ENCODE measurements at regions not wholly inside any gene's neighbourhood (a gene's known extent, or its start where the extent isn't known, plus 50 kb on each side); places are given as distances from the start of the nearest gene placed in this dataset.

DNA sequence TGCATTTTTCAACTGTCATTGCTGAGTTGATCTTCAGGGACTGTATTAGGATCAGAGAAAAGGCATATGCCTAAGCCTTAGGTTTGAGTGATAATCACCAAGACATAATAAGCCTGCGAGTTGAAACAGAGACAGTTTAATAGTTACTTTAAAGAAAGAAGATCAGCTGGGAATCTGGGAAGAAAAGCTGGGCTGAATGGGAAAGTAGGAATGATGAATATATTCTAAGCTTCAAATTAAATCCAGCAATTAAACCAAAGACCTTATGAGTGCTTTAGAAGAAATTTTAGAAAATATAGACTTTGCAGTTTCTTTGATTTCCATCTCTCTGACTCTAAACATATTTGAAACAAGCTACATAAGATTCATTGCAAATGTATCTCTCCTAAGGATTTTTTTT, 222.3 kb downstream of the ENC1 start:
- intact Hi-C loops (cut with DNase I) = no loop called here
- DNase-seq = no peak
- ATAC-seq (ENCODE audit: poor library complexity) = no peak

- intact Hi-C loops (cut with DNase I) = no loop called here
- DNase-seq (no peak), ATAC-seq (ENCODE audit: poor library complexity) (no peak)
Measured at GRCh38 chr5:74415695-74416102, 224.8 kb downstream of the ENC1 start.

DNA sequence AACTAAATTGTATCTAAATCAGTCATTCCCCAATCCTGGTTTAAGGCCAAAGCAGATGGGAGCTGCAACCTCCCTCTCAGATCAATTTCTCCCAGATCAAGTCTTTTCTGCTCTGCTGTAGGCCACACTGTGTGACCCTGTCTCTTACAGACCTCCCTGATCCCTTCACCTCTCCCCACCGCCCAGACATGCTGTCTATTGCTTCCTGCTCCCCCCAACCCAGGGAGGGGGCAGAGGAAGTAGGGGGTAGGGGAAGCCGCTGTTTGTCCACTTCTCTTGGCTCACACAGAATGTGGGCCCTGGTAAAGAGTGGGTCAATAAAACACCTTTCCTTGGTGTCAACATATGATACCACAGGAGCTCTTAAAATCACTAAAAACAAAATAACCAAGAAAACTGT, 226.3 kb downstream of the ENC1 start:
- no peak for ATAC-seq (ENCODE audit: poor library complexity)
- no peak for DNase-seq
- intact Hi-C loops (cut with DNase I) = no loop called here

DNA sequence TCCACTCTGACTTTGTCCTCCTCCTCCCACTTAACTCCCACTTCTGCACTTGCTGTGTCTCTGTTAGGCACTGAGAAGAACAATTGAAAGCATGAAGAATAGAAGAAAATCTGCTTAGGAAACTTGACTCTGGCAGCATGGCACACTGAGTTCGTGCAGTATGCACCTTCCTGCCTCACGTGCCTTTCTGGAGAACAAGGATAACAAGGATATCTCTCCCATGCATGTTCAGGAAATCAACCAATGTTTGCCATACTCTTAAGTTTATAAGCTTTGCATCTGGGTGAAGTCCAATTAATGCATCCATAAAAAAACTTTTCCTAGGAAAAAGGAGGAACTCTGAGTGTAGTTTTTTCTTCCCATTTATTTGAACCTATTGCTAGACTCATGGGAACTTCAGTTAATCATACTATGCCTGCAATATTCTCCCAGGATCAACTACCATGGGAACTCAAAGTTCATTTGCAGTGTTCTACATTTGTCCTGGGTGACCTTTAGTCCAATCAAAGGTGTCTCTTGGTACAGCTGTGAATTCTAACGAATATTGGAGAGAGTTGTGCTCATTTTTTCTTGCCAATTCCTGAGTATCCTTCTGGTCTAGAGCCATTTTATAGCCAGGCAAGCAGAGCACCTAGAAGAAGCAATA, 227.0 kb downstream of the ENC1 start:
- DNase-seq (no peak), ATAC-seq (ENCODE audit: poor library complexity) (no peak)
- intact Hi-C loops (cut with DNase I) = no loop called here

DNA sequence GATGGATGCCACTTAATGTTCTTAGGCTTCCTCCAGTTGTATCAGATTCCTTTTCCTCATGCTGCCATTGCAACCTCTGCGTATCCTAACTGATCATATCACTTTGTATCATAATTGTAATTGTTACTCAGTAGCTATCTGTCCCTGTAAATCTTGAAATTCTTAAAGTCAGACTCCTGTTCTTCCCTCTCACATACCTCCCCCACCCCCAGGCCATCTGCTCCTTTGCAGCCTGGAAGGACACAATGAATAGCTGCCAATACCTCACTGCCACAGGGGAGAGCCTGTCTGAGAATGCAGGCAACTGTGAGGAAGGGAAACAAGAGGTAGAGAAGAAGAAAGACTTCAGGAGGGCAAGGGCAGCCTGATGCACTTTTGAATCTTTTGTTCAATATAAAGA, 228.5 kb downstream of the ENC1 start:
- no peak for ATAC-seq (ENCODE audit: poor library complexity)
- DNase-seq = no peak
- intact Hi-C loops (cut with DNase I) = no loop called here

DNA sequence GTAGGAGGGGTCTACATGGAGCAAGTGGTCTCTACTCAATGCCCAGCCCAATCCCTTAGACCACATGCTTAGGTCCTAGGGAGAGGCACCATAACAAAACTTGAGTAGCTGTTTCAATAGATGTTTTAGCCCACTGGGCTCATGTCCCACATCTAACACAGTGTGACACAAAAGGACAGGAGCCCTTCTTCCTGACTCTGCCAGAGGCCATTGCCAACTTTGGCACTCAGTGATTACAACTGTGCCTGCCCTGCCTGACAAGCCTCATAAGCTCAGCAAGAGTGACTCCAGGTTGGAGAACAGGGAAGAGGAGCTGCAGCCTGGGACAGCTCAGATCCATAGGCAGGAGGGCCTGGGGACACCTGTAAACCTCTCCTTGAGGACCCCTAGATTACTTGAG, 230.8 kb downstream of the ENC1 start:
- intact Hi-C loops (cut with DNase I) = no loop called here
- DNase-seq (no peak), ATAC-seq (ENCODE audit: poor library complexity) (peak; percentile 63)

DNA sequence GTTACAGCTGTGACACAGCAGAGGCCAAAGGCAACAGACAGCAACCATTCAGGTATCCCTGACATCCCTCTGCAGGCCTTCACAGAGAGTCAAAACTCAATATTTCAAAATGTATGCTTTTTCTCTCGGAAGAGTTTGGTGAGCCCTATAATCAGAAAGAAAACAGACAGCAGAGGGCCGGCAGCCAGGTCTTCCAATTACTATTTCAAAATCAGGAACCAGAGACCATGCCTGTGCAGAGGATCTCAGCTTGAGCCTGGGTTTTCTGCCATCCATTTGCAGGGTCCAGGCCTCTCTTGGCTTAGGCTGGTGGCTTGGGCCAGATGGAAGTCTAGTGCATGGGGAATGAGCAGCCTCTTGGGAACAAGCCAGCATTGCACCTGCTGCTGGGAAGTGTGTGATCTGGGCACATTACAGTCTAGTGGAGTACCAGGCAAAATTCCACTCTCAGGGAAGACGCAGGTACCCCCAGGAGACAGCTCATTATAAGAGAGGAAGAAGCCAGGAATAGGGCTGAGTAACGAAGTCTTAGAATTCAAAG, 231.3 kb downstream of the ENC1 start:
- intact Hi-C loops (cut with DNase I) = no loop called here
- DNase-seq = no peak
- peak; percentile 18 for ATAC-seq (ENCODE audit: poor library complexity)

GRCh38 chr5:74408150-74409043, 232.1 kb downstream of the ENC1 start:
- DNase-seq (no peak), ATAC-seq (ENCODE audit: poor library complexity) (peak; percentile 24)
- intact Hi-C loops (cut with DNase I) = no loop called here

DNA sequence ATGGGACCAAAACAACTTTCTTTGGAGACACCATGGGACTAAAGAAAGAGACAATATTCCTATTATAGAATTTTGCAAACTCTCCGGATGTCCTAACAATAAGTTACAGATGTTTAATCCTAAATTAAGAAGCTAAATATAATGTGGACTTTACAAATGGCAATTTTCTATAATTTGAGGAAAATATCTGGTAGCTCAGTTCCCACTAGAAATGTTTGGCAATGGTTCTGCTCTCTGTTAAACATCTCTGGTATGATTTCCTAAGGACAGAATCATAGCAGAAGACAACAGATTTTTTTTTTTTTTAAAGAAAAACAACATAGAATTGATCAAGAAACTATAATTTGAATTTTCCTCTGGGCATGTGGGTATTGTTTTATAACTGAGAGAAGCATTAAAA, 232.8 kb downstream of the ENC1 start:
- ATAC-seq (ENCODE audit: poor library complexity) (no peak), DNase-seq (no peak)
- intact Hi-C loops (cut with DNase I) = no loop called here

DNA sequence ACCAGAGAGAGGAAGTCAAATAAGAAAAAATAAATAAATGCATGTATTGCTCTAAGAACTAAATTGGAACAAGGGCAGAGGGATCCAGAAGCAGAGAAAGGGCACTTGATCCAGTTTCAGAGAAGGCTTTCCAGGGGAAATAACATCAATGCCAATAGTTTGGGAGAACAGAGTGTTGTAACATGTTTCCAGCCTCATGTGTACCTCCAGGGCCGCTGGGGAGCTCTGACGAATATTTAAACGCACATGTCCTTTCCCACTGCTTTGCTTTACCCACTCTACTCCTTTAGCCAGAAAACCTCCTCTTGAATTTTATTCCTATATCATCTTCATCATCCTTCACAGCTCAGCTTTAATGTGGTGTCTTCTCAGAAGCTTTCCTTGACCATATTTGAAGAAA, 233.7 kb downstream of the ENC1 start:
- intact Hi-C loops (cut with DNase I) = no loop called here
- peak; percentile 42 for ATAC-seq (ENCODE audit: poor library complexity)
- no peak for DNase-seq

- intact Hi-C loops (cut with DNase I) = no loop called here
- ATAC-seq (ENCODE audit: poor library complexity) (no peak), DNase-seq (no peak)
Measured at GRCh38 chr5:74405593-74405992, 234.9 kb downstream of the ENC1 start.

DNA sequence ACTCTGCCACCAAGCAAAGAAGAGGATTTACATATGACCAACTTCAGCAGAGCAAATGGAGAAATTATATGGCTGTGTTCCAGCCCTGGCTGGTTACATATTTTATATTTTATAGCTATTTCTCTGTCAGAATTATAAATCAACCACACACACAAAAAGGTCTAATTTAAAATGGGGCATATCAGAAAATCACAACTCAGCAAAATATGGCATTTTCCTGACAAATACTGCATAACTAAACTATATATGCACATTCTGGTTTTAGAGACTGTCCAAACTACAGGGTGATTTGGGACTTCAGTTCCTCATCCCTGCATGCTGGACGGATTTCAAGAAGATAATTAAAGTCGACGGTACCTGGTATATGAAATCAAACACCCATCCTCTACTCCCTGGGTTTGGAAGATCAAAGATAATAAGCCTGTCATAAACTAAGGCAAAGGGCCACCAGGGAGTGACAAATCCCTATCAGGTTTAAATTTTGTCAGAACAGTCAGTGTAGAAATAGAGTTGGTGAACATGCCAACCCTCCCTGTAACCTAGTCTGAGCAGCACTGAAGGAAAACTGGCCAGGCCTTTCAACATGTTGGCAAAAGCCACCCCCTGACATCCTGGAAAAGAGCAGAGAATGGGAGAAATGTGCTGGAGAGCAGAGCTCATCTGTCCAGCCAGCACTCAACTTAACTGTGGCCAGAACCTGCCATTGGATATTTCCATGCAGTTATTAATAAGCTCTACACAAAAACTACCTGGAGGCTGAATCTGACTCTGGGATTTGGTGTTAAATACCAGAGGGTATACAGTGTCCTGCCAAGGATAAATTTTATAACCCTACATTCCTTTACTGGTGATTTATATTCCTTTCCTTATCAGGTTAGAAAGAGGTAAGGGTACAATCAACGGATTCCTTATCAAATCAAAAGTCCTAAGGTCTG, 235.7 kb downstream of the ENC1 start:
- intact Hi-C loops (cut with DNase I) = no loop called here
- no peak for DNase-seq
- ATAC-seq (ENCODE audit: poor library complexity) = no peak

GRCh38 chr5:74403771-74404170, 236.8 kb downstream of the ENC1 start:
- ATAC-seq (ENCODE audit: poor library complexity) (no peak), DNase-seq (no peak)
- intact Hi-C loops (cut with DNase I) = no loop called here

- intact Hi-C loops (cut with DNase I) = no loop called here
- ATAC-seq (ENCODE audit: poor library complexity) = no peak
- DNase-seq = no peak
Measured at GRCh38 chr5:74402553-74402952, 238.0 kb downstream of the ENC1 start.

GRCh38 chr5:74401946-74402320, 238.6 kb downstream of the ENC1 start:
- no peak for DNase-seq
- ATAC-seq (ENCODE audit: poor library complexity) = no peak
- intact Hi-C loops (cut with DNase I) = no loop called here

DNA sequence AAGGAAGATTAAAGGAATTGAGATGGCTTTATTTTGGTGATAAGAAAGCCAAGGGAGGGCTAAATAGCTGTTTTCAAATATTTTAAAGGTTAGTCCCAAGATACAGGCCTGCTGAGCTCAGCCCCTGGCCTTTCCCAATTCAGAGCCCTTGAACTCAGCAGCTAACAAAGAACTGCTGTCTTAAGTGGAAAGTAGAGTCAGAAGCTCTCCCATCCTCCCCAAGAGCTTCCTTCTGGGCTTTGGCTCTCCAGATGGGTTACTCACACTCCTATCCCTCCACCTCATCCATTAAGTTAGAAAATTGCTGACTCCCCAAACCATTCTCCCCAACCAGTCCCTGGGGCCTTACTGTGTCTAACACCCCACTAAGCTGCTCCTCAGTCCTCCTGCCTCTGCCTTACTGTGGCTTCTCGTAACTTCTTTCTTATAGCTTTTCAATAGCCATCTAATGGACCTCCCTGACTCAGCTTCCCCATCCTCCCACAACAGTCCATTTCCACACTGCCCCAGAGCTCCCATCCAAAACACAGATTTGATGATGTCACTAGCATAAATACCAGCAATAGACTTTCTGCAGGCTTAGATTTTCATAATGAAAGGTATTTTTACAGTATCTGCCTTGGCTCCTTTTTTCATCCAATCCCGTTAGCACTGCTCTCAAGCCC, 239.1 kb downstream of the ENC1 start:
- intact Hi-C loops (cut with DNase I) = no loop called here
- DNase-seq (no peak), ATAC-seq (ENCODE audit: poor library complexity) (no peak)

DNA sequence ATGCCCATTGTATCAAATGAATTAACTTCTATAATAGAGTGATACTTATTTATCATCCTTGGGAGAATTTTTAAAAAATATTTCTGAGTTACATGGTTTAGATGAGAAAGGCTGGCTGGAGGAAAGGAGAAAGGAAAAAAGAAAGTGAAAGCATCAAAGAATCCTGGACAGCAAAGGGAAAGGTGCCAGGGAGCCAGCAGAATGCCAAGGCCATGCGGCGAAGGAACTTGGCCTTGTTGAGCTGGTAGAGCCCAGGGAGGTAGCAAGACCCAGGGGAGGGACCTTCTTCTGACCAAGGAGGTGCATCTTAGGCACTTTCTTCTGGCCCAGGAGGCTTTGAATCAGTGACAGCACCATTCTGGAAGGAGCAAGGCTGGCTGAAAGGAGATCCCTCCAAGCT, 240.5 kb downstream of the ENC1 start:
- intact Hi-C loops (cut with DNase I) = no loop called here
- ATAC-seq (ENCODE audit: poor library complexity) = no peak
- no peak for DNase-seq

DNA sequence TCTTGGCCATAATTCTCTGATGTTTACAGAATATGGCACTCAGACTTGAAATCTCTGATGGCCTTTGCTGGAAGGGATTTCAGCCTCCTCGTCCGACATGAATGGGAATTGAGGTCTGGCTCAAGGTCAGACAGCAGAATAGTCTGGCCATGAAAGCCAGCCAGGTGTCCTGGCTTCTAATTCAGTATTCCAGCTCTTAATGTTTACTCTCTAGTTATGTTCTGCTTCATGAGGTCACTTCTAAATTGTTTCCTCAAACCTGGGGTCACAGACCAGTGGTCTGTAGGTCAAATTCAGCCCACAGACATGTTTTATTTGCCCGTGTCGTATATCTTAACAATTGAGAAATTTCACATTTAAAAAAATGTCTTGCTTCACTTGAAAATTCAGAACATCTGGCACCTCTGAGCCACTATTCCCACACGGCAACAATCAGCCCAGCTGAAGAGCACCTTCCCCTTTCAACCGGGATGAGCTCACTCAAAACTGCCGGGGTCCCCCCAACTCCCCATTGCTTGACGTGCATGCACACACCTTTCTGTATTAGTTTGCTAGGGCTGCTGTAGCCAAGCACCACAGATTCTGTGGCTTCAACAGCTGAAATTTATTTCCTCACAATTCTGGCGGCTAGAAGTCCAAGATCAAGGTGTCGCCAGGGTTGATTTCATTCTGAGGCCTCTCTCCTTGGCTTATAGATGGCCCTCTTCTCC, 243.5 kb downstream of the ENC1 start:
- DNase-seq (no peak), ATAC-seq (ENCODE audit: poor library complexity) (peak; percentile 48)
- intact Hi-C loops (cut with DNase I) = no loop called here
